ENCODE measurements at regions not wholly inside any gene's neighbourhood (a gene's known extent, or its start where the extent isn't known, plus 50 kb on each side); places are given as distances from the start of the nearest gene placed in this dataset.

DNA sequence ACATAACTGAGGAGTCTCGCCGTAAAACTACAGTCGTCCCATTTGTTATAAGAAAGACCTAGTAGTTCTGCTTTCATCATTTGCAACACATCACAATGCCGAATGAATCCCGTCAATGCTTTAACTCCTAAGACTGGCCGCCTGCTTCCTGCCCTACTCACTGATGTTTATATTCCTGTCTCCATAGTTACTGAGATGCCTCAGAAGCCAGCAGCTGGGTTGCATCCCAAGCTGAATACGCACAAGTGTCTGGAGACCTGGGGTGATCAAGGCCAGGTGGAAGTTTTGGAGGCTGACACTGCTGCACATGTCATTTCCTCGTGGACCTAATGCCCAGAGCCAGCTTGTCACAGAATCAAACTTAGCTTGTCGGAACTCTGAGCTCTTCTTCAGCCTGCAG is 95.2 kb upstream of the UBE2E1 start:
- TF ChIP-seq POLR2AphosphoS5 (IDR thresholded peaks at IDR 0.05; ENCODE audit: borderline replicate concordance, low read depth, low read length) = no peak
- TF ChIP-seq EZH2 (IDR thresholded peaks at IDR 0.05) = no peak

Measured in SK-N-MC (cell line).